ENCODE measurements at regions not wholly inside any gene's neighbourhood (a gene's known extent, or its start where the extent isn't known, plus 50 kb on each side); places are given as distances from the start of the nearest gene placed in this dataset.

GRCh38 chr10:1854271-1854670 lies 116.9 kb upstream of the ADARB2 start:
- no peak for DNase-seq (ENCODE audit: low read depth in 2 of 2, low spot score in 1 of 2)

- no peak for DNase-seq (ENCODE audit: low read depth in 2 of 2, low spot score in 1 of 2)
Measured at GRCh38 chr10:1853801-1854200, 116.5 kb upstream of the ADARB2 start.

GRCh38 chr10:1852841-1853240 lies 115.5 kb upstream of the ADARB2 start:
- no peak for DNase-seq (ENCODE audit: low read depth in 2 of 2, low spot score in 1 of 2)

- DNase-seq (ENCODE audit: low read depth in 2 of 2, low spot score in 1 of 2) = no peak
Measured at GRCh38 chr10:1851762-1852161, 114.4 kb upstream of the ADARB2 start.

GRCh38 chr10:1850971-1851527 lies 113.7 kb upstream of the ADARB2 start:
- DNase-seq (ENCODE audit: low read depth in 2 of 2, low spot score in 1 of 2) = no peak

- DNase-seq (ENCODE audit: low read depth in 2 of 2, low spot score in 1 of 2) = no peak
Measured at GRCh38 chr10:1847361-1847760, 110.0 kb upstream of the ADARB2 start.

GRCh38 chr10:1846032-1846431 lies 108.7 kb upstream of the ADARB2 start:
- DNase-seq (ENCODE audit: low read depth in 2 of 2, low spot score in 1 of 2) = no peak

GRCh38 chr10:1841759-1842158 lies 104.4 kb upstream of the ADARB2 start:
- no peak for DNase-seq (ENCODE audit: low read depth in 2 of 2, low spot score in 1 of 2)

- DNase-seq (ENCODE audit: low read depth in 2 of 2, low spot score in 1 of 2) = no peak
Measured at GRCh38 chr10:1829712-1830111, 92.4 kb upstream of the ADARB2 start.

- no peak for DNase-seq (ENCODE audit: low read depth in 2 of 2, low spot score in 1 of 2)
Measured at GRCh38 chr10:1824928-1825327, 87.6 kb upstream of the ADARB2 start.

- DNase-seq (ENCODE audit: low read depth in 2 of 2, low spot score in 1 of 2) = no peak
Measured at GRCh38 chr10:1814556-1814955, 77.2 kb upstream of the ADARB2 start.

- no peak for DNase-seq (ENCODE audit: low read depth in 2 of 2, low spot score in 1 of 2)
Measured at GRCh38 chr10:1809139-1809741, 71.9 kb upstream of the ADARB2 start.

GRCh38 chr10:1807924-1808323 lies 70.6 kb upstream of the ADARB2 start:
- no peak for DNase-seq (ENCODE audit: low read depth in 2 of 2, low spot score in 1 of 2)

GRCh38 chr10:1807196-1807595 lies 69.9 kb upstream of the ADARB2 start:
- no peak for DNase-seq (ENCODE audit: low read depth in 2 of 2, low spot score in 1 of 2)

- DNase-seq (ENCODE audit: low read depth in 2 of 2, low spot score in 1 of 2) = no peak
Measured at GRCh38 chr10:1802413-1802812, 65.1 kb upstream of the ADARB2 start.

GRCh38 chr10:1788401-1788800 lies 51.1 kb upstream of the ADARB2 start:
- no peak for DNase-seq (ENCODE audit: low read depth in 2 of 2, low spot score in 1 of 2)
